GM18502 (cell line): ENCODE measurements at regions not wholly inside any gene's neighbourhood (a gene's known extent, or its start where the extent isn't known, plus 50 kb on each side); places are given as distances from the start of the nearest gene placed in this dataset.

Experiments used
- ATAC-seq: cut with Tn5 transposase; IDR thresholded peaks from one replicate; pipeline ENCODE4 v1.9.1; 2021; ENCODE audit warnings: mild to moderate bottlenecking; ENCODE audit not compliant: unreplicated experiment, poor library complexity

- no peak for ATAC-seq
Measured at GRCh38 chr13:103852036-103852435, 785.8 kb upstream of the SLC10A2 start.

GRCh38 chr13:103844471-103844870 is 778.3 kb upstream of the SLC10A2 start:
- no peak for ATAC-seq

- ATAC-seq, result no peak
Measured at GRCh38 chr13:103839460-103839859, 773.2 kb upstream of the SLC10A2 start.

GRCh38 chr13:103835052-103835451 is 768.8 kb upstream of the SLC10A2 start:
- ATAC-seq, result no peak

DNA sequence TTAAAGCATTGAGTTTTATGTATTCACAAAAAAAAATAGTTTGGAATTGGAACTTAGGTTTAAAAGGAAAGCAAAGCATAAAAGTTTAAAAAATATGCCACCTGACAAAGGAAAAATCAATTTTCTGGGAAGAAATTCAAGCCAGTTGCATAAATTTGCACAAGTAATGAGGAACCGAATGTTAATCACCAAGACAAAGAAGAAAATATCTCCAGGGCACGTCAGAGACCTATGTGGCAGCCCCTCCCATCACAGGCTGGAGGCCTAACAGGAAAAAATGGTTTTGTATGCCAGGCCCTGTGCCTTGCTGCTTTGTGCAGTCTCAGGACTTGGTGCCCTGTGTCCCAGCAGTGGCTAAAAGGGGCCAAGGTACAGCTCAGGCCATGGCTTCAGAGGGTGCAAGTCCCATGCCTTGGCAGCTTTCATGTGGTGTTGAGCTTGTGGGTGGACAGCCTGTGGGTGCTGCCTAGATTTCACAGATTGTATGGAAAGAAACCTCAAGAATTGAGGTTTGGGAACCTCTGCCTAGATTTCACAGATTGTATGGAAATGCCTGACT is 767.2 kb upstream of the SLC10A2 start:
- no peak for ATAC-seq

GRCh38 chr13:103815619-103816018 is 749.4 kb upstream of the SLC10A2 start:
- no peak for ATAC-seq

DNA sequence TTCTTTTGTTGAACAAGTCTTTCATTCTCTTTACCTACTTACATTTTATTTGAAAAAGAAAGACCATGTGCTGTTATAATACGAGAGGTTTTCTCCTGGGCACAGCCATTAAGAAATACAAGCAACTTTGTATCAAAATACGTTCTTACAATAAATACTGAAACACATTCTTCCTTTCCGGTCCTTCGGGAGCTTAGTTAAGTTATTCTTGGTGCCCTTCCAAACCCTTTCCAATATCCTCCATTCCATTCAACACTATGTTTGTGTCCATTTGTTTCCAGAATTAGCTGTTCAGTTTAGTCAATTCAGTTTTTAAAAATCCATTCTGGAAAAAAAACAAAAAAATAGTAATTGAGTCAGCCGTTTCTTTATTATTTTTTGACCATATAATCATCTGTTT is 746.8 kb upstream of the SLC10A2 start:
- no peak for ATAC-seq

DNA sequence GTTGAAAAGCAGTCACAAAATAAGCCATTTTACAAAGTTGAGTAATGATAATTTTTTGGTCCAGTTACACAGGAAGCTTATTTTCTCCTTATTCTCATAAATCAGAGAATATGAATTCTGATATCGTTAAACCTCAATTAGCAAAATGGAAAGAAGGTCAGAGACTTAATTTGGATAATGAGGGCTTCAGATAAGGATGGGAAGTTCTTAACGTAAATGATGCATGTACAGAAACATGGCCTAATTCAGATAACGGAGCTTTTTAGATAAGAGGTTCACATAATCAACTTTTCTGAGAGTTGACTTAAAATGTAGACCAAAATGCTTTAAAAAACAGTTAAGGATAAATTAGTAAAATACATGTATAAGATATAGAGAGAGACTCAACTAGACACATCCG is 746.3 kb upstream of the SLC10A2 start:
- no peak for ATAC-seq

GRCh38 chr13:103810026-103810425 is 743.8 kb upstream of the SLC10A2 start:
- ATAC-seq, result no peak

- ATAC-seq, result no peak
Measured at GRCh38 chr13:103805771-103806170, 739.6 kb upstream of the SLC10A2 start.

DNA sequence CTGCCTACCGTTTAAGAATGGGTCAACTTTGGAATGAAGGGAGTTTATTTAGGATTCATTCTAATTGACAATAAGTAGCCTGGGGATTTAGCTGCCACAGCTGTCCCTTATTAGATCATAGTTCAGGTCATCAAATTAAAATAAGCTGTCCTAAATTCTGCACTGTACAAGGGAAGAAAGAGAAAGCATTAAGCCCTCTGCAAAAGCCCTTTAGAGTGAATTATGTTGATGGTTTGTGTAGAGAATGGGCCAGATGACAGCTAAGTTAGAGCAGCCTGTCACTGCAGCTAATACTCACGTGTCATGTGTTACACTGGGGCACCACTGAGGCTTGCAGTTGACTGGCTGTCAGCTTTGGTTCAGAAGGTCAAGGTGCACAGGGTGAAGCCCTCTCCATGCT is 737.1 kb upstream of the SLC10A2 start:
- no peak for ATAC-seq

DNA sequence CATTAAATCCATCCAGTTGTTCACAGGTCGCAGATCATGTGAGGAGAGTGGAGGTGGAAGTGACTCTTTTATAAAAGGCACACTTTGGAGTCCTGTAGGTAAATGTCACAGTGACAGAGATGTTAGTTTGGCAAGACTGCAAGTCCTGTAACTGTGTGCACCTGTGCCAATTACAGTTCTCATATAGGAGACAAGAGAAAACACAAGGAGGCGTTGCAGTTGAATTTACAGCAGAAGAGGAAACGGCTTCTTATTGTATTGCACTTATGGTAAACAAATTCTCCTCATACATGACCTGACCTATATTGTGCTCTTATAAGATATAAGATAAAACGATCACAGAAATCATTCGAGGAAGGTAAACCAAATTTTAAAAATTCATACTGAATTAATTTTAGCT is 732.8 kb upstream of the SLC10A2 start:
- no peak for ATAC-seq

GRCh38 chr13:103795892-103796478 is 729.8 kb upstream of the SLC10A2 start:
- no peak for ATAC-seq

DNA sequence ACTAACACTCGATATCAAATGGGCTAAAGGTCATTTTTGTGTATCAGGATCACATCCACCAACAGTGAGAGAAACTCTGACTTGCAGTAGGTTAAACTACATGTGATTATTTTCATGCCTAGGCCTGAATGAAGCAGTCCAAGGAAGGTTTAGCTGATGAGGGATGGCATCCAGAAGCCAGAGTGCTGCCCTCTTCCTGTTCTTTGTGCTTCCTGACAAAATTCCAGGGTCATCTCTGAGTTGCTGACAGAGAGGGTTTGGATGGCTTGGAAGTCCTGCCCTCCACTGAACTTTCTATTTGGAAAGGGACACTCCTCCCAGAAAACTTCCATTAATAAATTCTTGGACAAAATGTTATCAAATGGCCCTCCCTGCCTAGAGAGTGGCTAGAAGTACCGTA is 728.3 kb upstream of the SLC10A2 start:
- ATAC-seq, result no peak

GRCh38 chr13:103788061-103788652 is 721.9 kb upstream of the SLC10A2 start:
- no peak for ATAC-seq

DNA sequence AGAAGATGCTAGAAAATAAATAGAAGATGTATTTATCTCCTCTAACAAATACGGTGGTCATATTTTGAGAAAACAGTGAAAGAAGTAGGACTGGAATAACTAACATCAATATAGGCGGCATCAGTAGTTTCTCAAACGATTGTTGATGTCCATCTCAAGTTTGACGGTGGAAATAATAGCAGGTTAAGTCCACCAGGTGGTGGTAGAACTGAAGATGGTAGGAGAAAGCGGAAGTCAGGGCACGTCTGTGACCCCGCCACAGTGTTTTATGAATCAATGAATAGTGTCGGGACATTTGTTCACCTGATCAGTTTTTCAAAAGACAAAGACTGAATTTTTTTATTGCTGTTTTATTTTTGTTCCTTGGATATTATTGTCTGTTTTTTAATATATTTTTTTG is 706.4 kb upstream of the SLC10A2 start:
- ATAC-seq, result no peak

DNA sequence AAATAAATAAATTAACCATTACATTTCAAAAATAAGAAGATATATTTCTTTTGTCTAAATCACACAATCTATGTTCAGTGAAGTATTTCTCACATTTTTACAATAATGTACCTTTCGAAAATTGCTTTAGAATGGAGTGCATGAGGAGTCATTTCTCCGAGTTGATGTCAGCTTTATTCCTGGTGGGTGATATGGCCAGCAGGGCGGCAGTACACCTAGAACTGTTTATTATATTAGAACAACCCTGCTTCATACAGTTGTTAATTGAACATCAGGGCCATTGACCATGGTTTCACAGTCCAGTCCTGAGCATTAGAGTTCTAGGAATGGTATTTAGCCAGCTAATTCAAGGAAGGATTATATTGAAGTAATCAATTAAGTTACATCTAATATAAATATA is 696.3 kb upstream of the SLC10A2 start:
- no peak for ATAC-seq

GRCh38 chr13:103759361-103759760 is 693.1 kb upstream of the SLC10A2 start:
- ATAC-seq, result no peak

DNA sequence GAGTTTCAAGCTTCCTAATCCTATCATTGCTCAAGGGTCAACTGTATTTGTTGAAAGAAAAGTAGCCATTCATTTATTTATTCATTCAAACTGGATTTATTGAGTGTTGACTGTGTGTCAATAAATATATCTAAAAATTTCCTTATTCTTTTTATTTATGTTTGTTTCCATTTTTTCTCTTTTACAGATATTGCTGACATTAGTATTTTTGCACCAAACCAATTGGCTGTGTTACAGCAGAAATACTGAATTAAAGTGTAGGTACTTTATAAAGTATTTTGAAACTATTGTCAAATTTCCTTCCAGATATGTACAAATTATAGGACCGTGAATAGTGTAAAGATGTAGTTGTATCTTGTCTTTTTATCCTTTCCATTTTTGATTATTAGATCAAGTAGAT is 692.0 kb upstream of the SLC10A2 start:
- no peak for ATAC-seq

DNA sequence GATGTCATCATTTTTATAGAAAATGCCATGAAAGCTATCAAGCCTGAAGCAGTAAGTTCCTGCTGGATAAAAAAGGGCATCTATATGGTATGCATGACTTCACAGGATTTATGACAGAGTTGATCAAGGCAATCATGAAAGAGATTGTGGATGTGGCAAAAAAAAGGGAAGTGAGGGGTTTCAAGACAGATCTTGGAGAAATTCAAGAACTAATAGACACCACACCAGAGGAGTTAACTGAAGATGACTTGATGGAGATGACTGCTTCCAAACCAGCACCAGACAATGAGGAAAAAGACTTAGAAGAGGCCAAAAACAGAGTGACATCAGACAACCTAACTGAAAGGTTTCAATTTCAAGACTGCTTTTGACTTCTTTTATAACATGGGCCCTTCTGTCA is 691.1 kb upstream of the SLC10A2 start:
- no peak for ATAC-seq

GRCh38 chr13:103754783-103755182 is 688.6 kb upstream of the SLC10A2 start:
- ATAC-seq, result no peak

DNA sequence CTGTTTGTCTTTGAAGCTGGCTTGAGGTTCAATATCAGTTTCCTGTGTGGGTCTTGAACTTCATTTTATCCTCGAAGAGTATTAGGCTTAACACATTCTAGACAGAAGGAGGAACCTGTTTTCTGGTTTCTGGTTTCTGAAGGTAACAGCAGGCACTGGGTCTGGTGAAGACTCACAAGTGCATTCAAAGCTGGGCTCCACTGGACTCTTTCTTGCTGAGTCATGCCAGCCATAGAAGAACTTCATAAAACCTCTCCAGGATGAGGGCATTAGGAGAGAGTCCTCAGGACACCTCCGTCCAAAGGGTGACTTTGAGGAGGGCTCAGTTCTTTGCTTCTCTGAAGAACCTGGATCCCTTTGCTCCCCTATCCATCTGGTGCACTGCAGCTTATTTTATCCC is 668.6 kb upstream of the SLC10A2 start:
- no peak for ATAC-seq
